GM12892 (cell line): ENCODE measurements at regions not wholly inside any gene's neighbourhood (a gene's known extent, or its start where the extent isn't known, plus 50 kb on each side); places are given as distances from the start of the nearest gene placed in this dataset.

Experiments used
- POLR2A ChIP-seq: IDR thresholded peaks from 2 replicates; pipeline ENCODE4 v1.6.1; 2011; ENCODE audit warnings: low read depth, low read length, control low read depth
- POLR2AphosphoS5 ChIP-seq: IDR thresholded peaks from 2 replicates; pipeline ENCODE4 v1.6.1; 2011; ENCODE audit warnings: low read depth, low read length, control low read depth

- no peak for TF ChIP-seq POLR2A
- TF ChIP-seq POLR2AphosphoS5 = no peak
Observed at GRCh38 chr22:47333625-47334024, 571.2 kb downstream of the TBC1D22A start.
